ENCODE measurements at regions not wholly inside any gene's neighbourhood (a gene's known extent, or its start where the extent isn't known, plus 50 kb on each side); places are given as distances from the start of the nearest gene placed in this dataset.

GRCh38 chr13:30043631-30043925, 193.2 kb upstream of the UBL3 start:
- CTCF ChIA-PET, result interaction anchor here (0.6 kb wide), 1 partner anchor 7 kb away, joined by 3 read pairs; no protein-coding TSS in a partner anchor
- Histone ChIP-seq H3K9me3 (ENCODE audit: control insufficient read depth, insufficient read depth, low read depth, low read length) (no peaks in the 10 kb centered on the region), H3K4me3 (ENCODE audit: low read depth, low read length) (no peak overlapping the region), H3K4me1 (ENCODE audit: control insufficient read depth, insufficient read depth, low read length) (0 out of 2 replicates have a peak, but pooled peaks cover 6% of the 10 kb centered on the region), H3K36me3 (ENCODE audit: control insufficient read depth in 2 of 2, insufficient read depth in 1 of 2, low read length in 2 of 2) (no peaks in the 10 kb centered on the region), H3K27ac (ENCODE audit: extremely low read depth, low read depth, low read length) (no peak overlapping the region)
- POLR2A ChIA-PET, result no interaction called here
- TF ChIP-seq OVOL3 (tag by site-specific recombination; IDR thresholded peaks at IDR 0.05) (no peak), ZNF335 (tag by site-specific recombination; conservative IDR thresholded peaks at IDR 0.05) (no peak), SALL2 (tag by site-specific recombination; IDR thresholded peaks at IDR 0.05; ENCODE audit: borderline replicate concordance) (no peak), SP7 (tag by site-specific recombination; IDR thresholded peaks at IDR 0.05) (no peak), ZNF214 (tag by site-specific recombination; IDR thresholded peaks at IDR 0.05; ENCODE audit: borderline replicate concordance) (no peak), ZNF626 (tag by site-specific recombination; IDR thresholded peaks at IDR 0.05) (no peak), GLI2 (tag by site-specific recombination; IDR thresholded peaks at IDR 0.05; ENCODE audit: borderline replicate concordance, low read depth) (no peak), ZSCAN23 (tag by site-specific recombination; IDR thresholded peaks at IDR 0.05) (no peak), ZNF391 (tag by site-specific recombination; IDR thresholded peaks at IDR 0.05; ENCODE audit: borderline replicate concordance, low read depth) (no peak), ZNF184 (tag by site-specific recombination; IDR thresholded peaks at IDR 0.05) (no peak), ZNF529 (tag by site-specific recombination; IDR thresholded peaks at IDR 0.05; ENCODE audit: insufficient replicate concordance) (no peak), ZNF37A (tag by site-specific recombination; IDR thresholded peaks at IDR 0.05) (no peak), KLF16 (tag by site-specific recombination; IDR thresholded peaks at IDR 0.05) (no peak), ZBTB7A (tag by site-specific recombination; IDR thresholded peaks at IDR 0.05; ENCODE audit: low read depth) (no peak), ZNF311 (tag by site-specific recombination; IDR thresholded peaks at IDR 0.05; ENCODE audit: borderline replicate concordance) (no peak), ZNF2 (tag by site-specific recombination; IDR thresholded peaks at IDR 0.05) (no peak)

- Histone ChIP-seq H3K27ac (ENCODE audit: extremely low read depth, low read depth, low read length) (no peak overlapping the region), H3K4me1 (ENCODE audit: control insufficient read depth, insufficient read depth, low read length) (0 out of 2 replicates have a peak, but pooled peaks cover 7% of the 10 kb centered on the region), H3K4me3 (ENCODE audit: low read depth, low read length) (no peak overlapping the region), H3K9me3 (ENCODE audit: control insufficient read depth, insufficient read depth, low read depth, low read length) (no peaks in the 10 kb centered on the region), H3K36me3 (ENCODE audit: control insufficient read depth in 2 of 2, insufficient read depth in 1 of 2, low read length in 2 of 2) (no peaks in the 10 kb centered on the region)
- ChIA-PET CTCF (no interaction called here), POLR2A (no interaction called here)
- TF ChIP-seq KLF9 (tag by site-specific recombination; IDR thresholded peaks at IDR 0.05; ENCODE audit: low read depth) (no peak), ZNF280C (tag by site-specific recombination; IDR thresholded peaks at IDR 0.05) (no peak), CTCF (tag by site-specific recombination; IDR thresholded peaks at IDR 0.05) (no peak), ZSCAN18 (tag by site-specific recombination; IDR thresholded peaks at IDR 0.05) (no peak), GLI4 (tag by site-specific recombination; IDR thresholded peaks at IDR 0.05) (no peak), ZNF169 (tag by site-specific recombination; IDR thresholded peaks at IDR 0.05) (no peak), ZFP69B (tag by site-specific recombination; IDR thresholded peaks at IDR 0.05) (no peak), ZNF560 (tag by site-specific recombination; IDR thresholded peaks at IDR 0.05; ENCODE audit: borderline replicate concordance) (no peak), GLIS2 (tag by site-specific recombination; IDR thresholded peaks at IDR 0.05) (no peak), HOXD13 (CRISPR knock-in tag; IDR thresholded peaks at IDR 0.05; ENCODE audit: borderline replicate concordance) (no peak), ZNF223 (tag by site-specific recombination; IDR thresholded peaks at IDR 0.05) (no peak), ZNF394 (tag by site-specific recombination; IDR thresholded peaks at IDR 0.05; ENCODE audit: borderline replicate concordance) (no peak), ZNF157 (tag by site-specific recombination; IDR thresholded peaks at IDR 0.05) (no peak), ZNF488 (tag by site-specific recombination; IDR thresholded peaks at IDR 0.05) (no peak), ZNF510 (tag by site-specific recombination; IDR thresholded peaks at IDR 0.05; ENCODE audit: insufficient replicate concordance) (no peak)
Measured at GRCh38 chr13:30042891-30043630, 192.6 kb upstream of the UBL3 start.
